Adrenal gland (tissue), 9 donors: ENCODE measurements at regions not wholly inside any gene's neighbourhood (a gene's known extent, or its start where the extent isn't known, plus 50 kb on each side); places are given as distances from the start of the nearest gene placed in this dataset.

Experiments
- DNase-seq, 7 donors: peaks; one replicate each; pipeline ENCODE4 v3.0.0-alpha.2; 2019 to 2020
- H3K27ac ChIP-seq, 5 donors: fragments of 200-600 bp; sonication (generic) in 4 of 5; 1 replicate in 3 of 5; 2 replicates in 2 of 5; pipeline versions ENCODE4 v1.5.1 to v1.8.0; 2016 to 2020; ENCODE audit warnings: mild to moderate bottlenecking in 1 of 5
- H3K27me3 ChIP-seq: fragments of 200-600 bp; 2 replicates; pipeline ENCODE4 v1.8.0; 2021
- H3K36me3 ChIP-seq, 2 donors: fragments of 200-600 bp; replicated peaks in 1 of 2; 1 replicate in 1 of 2; 2 replicates in 1 of 2; pipeline versions ENCODE4 v1.5.1 to v1.8.0; 2018 to 2022
- H3K4me1 ChIP-seq, 2 donors: fragments of 200-600 bp; replicated peaks in 1 of 2; 1 replicate in 1 of 2; 2 replicates in 1 of 2; pipeline versions ENCODE4 v1.5.1 to v1.8.0; 2018 to 2021
- H3K4me3 ChIP-seq, 4 donors: fragments of 200-600 bp; sonication (generic) in 3 of 4; one replicate each; pipeline ENCODE4 v1.5.1; 2016 to 2018
- H3K9me3 ChIP-seq, 3 donors: fragments of 200-600 bp; sonication (generic) in 1 of 3; replicated peaks in 1 of 3; 1 replicate in 2 of 3; 2 replicates in 1 of 3; pipeline versions ENCODE4 v1.5.1 to v1.8.0; 2016 to 2021
- CTCF ChIP-seq, 6 experiments: fragments of 450-650 bp in 4 of 6; fragments of 200-600 bp in 2 of 6; sonication (generic) in 1 of 6; IDR thresholded peaks; 1 replicate in 5 of 6; 2 replicates in 1 of 6; pipeline versions ENCODE4 v1.5.1 to v1.8.0; 2016 to 2021; ENCODE audit warnings: antibody characterized with exemption in 6 of 6, mild to moderate bottlenecking in 2 of 6, moderate library complexity in 1 of 6
- POLR2A ChIP-seq, 2 donors: fragments of 450-650 bp; IDR thresholded peaks; one replicate each; pipeline ENCODE4 v1.6.1; 2017; ENCODE audit warnings: antibody characterized with exemption in 2 of 2, mild to moderate bottlenecking in 2 of 2, moderate library complexity in 1 of 2
- WGBS, 4 donors: extraction: QIAGEN DNeasy Blood & Tissue Kit in 2 of 4; methylation state at CpG; one replicate each; pipeline versions ENCODE4 v1.1.5 to v1.1.7; 2013 to 2017; 5-methylcytosine and 5-hydroxymethylcytosine counted together
- intact Hi-C, 2 donors: fragments of 100-400 bp; cut with DNase I; formaldehyde crosslinking; loops; one replicate each; pipeline versions ENCODE4 v1.14.1 to v1.15.0; 2022 to 2023
- donor health status: healthy with polysubstance abuse.
- donor health status: Bipolar disorder and iron deficiency.
- donor health status: DM: yes; HTN: yes; CAD: no.
- donor health status: DM: no; HTN: no; CAD: no.
- donor health status: DM: no; HTN: no; CAD: no.

DNA sequence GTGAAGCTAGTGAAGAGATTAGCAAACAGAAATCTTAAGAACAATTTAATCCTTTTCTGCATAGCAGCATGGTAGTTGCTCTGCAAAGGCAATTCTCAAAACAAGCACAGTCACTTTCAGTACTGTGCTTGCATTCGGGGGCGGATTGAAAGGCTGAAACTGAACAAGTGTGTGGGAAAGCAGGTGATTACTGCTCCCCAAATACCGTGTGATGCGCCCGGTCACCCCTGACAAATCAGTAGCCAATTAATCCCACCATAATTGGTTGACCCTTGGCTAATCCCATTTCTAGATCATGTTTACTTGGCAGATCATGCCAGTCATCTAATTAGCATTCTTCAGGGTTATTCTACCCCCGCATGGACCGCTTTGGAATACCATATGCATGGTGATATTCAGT, 76.5 kb upstream of the ADRB1 start:
- Histone ChIP-seq H3K36me3 (no peaks in the 10 kb centered on the region), H3K27me3 (no peaks in the 10 kb centered on the region), H3K4me3 (no peak overlapping the region), H3K9me3 (no peaks in the 10 kb centered on the region), H3K27ac (no peak overlapping the region), H3K4me1 (no peaks in the 10 kb centered on the region)
- intact Hi-C loops = no loop called here
- DNase-seq = no peak
- WGBS, 4 donors = 82 to 93% (median 89%) methylated on average over 7 of the region's 7 CpGs
- no peak for TF ChIP-seq CTCF (IDR thresholded peaks at IDR 0.05)
- no peak for TF ChIP-seq POLR2A (IDR thresholded peaks at IDR 0.05)

- TF ChIP-seq POLR2A (IDR thresholded peaks at IDR 0.05) (no peak), CTCF (IDR thresholded peaks at IDR 0.05) (no peak)
- intact Hi-C loops = no loop called here
- no peak for DNase-seq
These were observed 73.0 kb upstream of the ADRB1 start for GRCh38 chr10:113970641-113971040.

DNA sequence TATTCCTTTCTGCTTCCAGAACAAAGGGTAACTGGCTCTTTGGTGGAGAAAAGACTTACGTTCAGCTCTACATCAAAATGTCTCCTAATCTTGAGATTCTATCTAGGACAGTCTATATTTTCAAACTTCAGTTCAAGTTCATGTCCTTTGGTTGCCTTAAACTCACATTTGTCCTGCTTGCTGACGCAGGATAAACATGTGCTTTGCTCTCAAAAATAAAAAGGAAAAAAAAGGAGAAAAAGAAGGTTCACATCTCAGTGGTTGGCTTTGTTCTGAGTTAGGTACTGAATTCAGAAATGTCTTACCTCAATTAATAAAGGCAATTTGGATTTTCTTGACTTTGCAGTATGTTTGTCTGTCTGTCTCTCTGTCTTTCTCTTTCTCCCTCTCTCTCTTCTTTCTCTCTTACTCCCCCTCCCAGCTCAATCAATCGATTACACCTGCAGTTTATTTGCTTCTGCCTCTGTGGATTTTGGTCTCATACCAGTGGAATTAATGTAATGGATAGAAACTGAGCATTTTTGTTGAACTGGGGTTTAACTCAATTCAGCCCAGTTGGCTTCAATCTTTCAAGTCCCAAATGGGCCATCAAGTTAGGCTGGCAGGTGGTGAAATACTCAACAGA, 72.2 kb upstream of the ADRB1 start:
- 84 to 87% (median 84%) methylated on average over 3 of the region's 3 CpGs for WGBS, 4 donors
- no peak for TF ChIP-seq POLR2A (IDR thresholded peaks at IDR 0.05)
- no peak for TF ChIP-seq CTCF (IDR thresholded peaks at IDR 0.05)
- intact Hi-C loops = no loop called here

More at GRCh38 chr10:113970641-113971040, 73.0 kb upstream of the ADRB1 start:
- Histone ChIP-seq H3K27me3 (no peaks in the 10 kb centered on the region), H3K36me3 (no peaks in the 10 kb centered on the region), H3K4me3 (no peak overlapping the region), H3K27ac (no peak overlapping the region), H3K4me1 (no peaks in the 10 kb centered on the region), H3K9me3 (no peaks in the 10 kb centered on the region)

GRCh38 chr10:113977174-113977573, 66.5 kb upstream of the ADRB1 start:
- no peaks in the 10 kb centered on the region for H3K27me3 ChIP-seq
- H3K36me3 ChIP-seq = no peaks in the 10 kb centered on the region
- TF ChIP-seq CTCF (IDR thresholded peaks at IDR 0.05) (no peak), POLR2A (IDR thresholded peaks at IDR 0.05) (no peak)
- no peak for DNase-seq
- intact Hi-C loops = no loop called here
- H3K4me3 ChIP-seq = no peak overlapping the region
- no peaks in the 10 kb centered on the region for H3K4me1 ChIP-seq
- no peaks in the 10 kb centered on the region for H3K9me3 ChIP-seq
- H3K27ac ChIP-seq = no peak overlapping the region
- WGBS, 4 donors = 87 to 89% (median 88%) methylated on average over 7 of the region's 7 CpGs

More for the DNA sequence above, 72.2 kb upstream of the ADRB1 start:
- Histone ChIP-seq H3K36me3 (no peaks in the 10 kb centered on the region), H3K4me3 (no peak overlapping the region), H3K9me3 (no peaks in the 10 kb centered on the region), H3K27ac (no peak overlapping the region), H3K27me3 (no peaks in the 10 kb centered on the region), H3K4me1 (no peaks in the 10 kb centered on the region)
- no peak for DNase-seq
